WTC11 (cell line): ENCODE measurements at regions not wholly inside any gene's neighbourhood (a gene's known extent, or its start where the extent isn't known, plus 50 kb on each side); places are given as distances from the start of the nearest gene placed in this dataset.

ENCODE experiments used
- ATAC-seq: fragments of 200-7000 bp; cut with Tn5 transposase; 2 replicates; pipeline ENCODE4 v1.10.0; 2021; ENCODE audit warnings: mild to moderate bottlenecking, moderate library complexity
- CTCF ChIA-PET: fragments of 300-600 bp; sonication (Branson Sonifier 250); formaldehyde crosslinking; loops from one replicate; lab custom pipeline; 2021; ENCODE audit warnings: antibody characterized with exemption; lab: Charles Lee
- POLR2A ChIA-PET: fragments of 350-600 bp; sonication (Branson Sonifier 250); formaldehyde crosslinking; loops from one replicate; lab custom pipeline; 2021; ENCODE audit warnings: antibody characterized with exemption; lab: Charles Lee
- DNase-seq: peaks from one replicate; pipeline ENCODE4 v3.0.0; 2021; ENCODE audit warnings: low spot score
- H3K27ac Mint-ChIP-seq: 2 replicates; pipeline ENCODE4 v1.8.0; 2021; ENCODE audit warnings: mixed read lengths
- H3K27me3 Mint-ChIP-seq: 2 replicates; pipeline ENCODE4 v1.8.0; 2021; ENCODE audit warnings: low read depth, mild to moderate bottlenecking, moderate library complexity, mixed read lengths
- H3K36me3 Mint-ChIP-seq: 2 replicates; pipeline ENCODE4 v1.8.0; 2021; ENCODE audit warnings: mixed read lengths
- H3K4me1 Mint-ChIP-seq: 2 replicates; pipeline ENCODE4 v1.8.0; 2022; ENCODE audit warnings: mixed read lengths
- H3K4me3 Mint-ChIP-seq: 2 replicates; pipeline ENCODE4 v1.8.0; 2021; ENCODE audit warnings: mild to moderate bottlenecking, moderate library complexity, mixed read lengths
- H3K9me3 Mint-ChIP-seq: 2 replicates; pipeline ENCODE4 v1.8.0; 2021; ENCODE audit warnings: mixed read lengths
- ATF1 ChIP-seq: sonication (generic); formaldehyde crosslinking; IDR thresholded peaks from 2 replicates; pipeline ENCODE4 v1.8.1; 2023; ENCODE audit warnings: mild to moderate bottlenecking, moderate library complexity, missing genetic modification reagents
- ATF3 ChIP-seq: sonication (generic); formaldehyde crosslinking; conservative IDR thresholded peaks from 2 replicates; pipeline ENCODE4 v1.8.1; 2022; ENCODE audit warnings: mild to moderate bottlenecking, missing genetic modification reagents
- CDX4 ChIP-seq: fragments of 250-450 bp; sonication (Bioruptor Pico); IDR thresholded peaks from 2 replicates; pipeline ENCODE4 v1.9.0; 2021; ENCODE audit warnings: moderate library complexity, mild to moderate bottlenecking, inconsistent platforms, borderline replicate concordance
- CTCF ChIP-seq: fragments of 200-600 bp; IDR thresholded peaks from 2 replicates; pipeline ENCODE4 v1.8.0; 2022; ENCODE audit warnings: antibody characterized with exemption
- E2F4 ChIP-seq: sonication (generic); formaldehyde crosslinking; IDR thresholded peaks from 2 replicates; pipeline ENCODE4 v1.8.1; 2022; ENCODE audit warnings: low read depth, mild to moderate bottlenecking, moderate library complexity, missing genetic modification reagents, borderline replicate concordance
- ELF4 ChIP-seq: sonication (generic); formaldehyde crosslinking; IDR thresholded peaks from 2 replicates; pipeline ENCODE4 v1.8.1; 2022; ENCODE audit warnings: low read depth, mild to moderate bottlenecking, moderate library complexity, missing genetic modification reagents
- ERG ChIP-seq: fragments of 250-450 bp; sonication (Bioruptor Pico); IDR thresholded peaks from 2 replicates; pipeline ENCODE4 v1.8.0; 2021; ENCODE audit warnings: mild to moderate bottlenecking
- GTF2I ChIP-seq: fragments of 250-450 bp; sonication (Bioruptor Pico); conservative IDR thresholded peaks from 2 replicates; pipeline ENCODE4 v1.4.0; 2021; ENCODE audit warnings: mild to moderate bottlenecking
- HMGA2 ChIP-seq: fragments of 250-450 bp; sonication (Bioruptor Pico); IDR thresholded peaks from 2 replicates; pipeline ENCODE4 v1.4.0; 2021; ENCODE audit warnings: mild to moderate bottlenecking, moderate library complexity
- JAZF1 ChIP-seq: fragments of 250-450 bp; sonication (Bioruptor Pico); IDR thresholded peaks from 2 replicates; pipeline ENCODE4 v1.9.0; 2021; ENCODE audit warnings: moderate library complexity, mild to moderate bottlenecking, inconsistent platforms
- MXD4 ChIP-seq: fragments of 250-450 bp; sonication (Bioruptor Pico); IDR thresholded peaks from 2 replicates; pipeline ENCODE4 v1.8.0; 2021; ENCODE audit warnings: mild to moderate bottlenecking, moderate library complexity, borderline replicate concordance
- MYBL2 ChIP-seq: sonication (generic); formaldehyde crosslinking; IDR thresholded peaks from 2 replicates; pipeline ENCODE4 v1.8.1; 2023; ENCODE audit warnings: mild to moderate bottlenecking, moderate library complexity, missing genetic modification reagents
- NFYB ChIP-seq: sonication (generic); formaldehyde crosslinking; conservative IDR thresholded peaks from 2 replicates; pipeline ENCODE4 v1.8.0; 2022; ENCODE audit warnings: low read depth, missing genetic modification reagents
- NR2C2 ChIP-seq: sonication (generic); formaldehyde crosslinking; IDR thresholded peaks from 2 replicates; pipeline ENCODE4 v1.8.0; 2022; ENCODE audit warnings: mild to moderate bottlenecking, missing genetic modification reagents
- RELA ChIP-seq: sonication (generic); formaldehyde crosslinking; IDR thresholded peaks from 2 replicates; pipeline ENCODE4 v1.8.1; 2022; ENCODE audit warnings: missing genetic modification reagents, mild to moderate bottlenecking, borderline replicate concordance
- RORB ChIP-seq: fragments of 250-450 bp; sonication (Bioruptor Pico); IDR thresholded peaks from 2 replicates; pipeline ENCODE4 v1.9.0; 2021; ENCODE audit warnings: mild to moderate bottlenecking
- SOX15 ChIP-seq: fragments of 250-450 bp; sonication (Bioruptor Pico); IDR thresholded peaks from 2 replicates; pipeline ENCODE4 v1.9.0; 2021; ENCODE audit warnings: mild to moderate bottlenecking
- TEAD1 ChIP-seq: sonication (generic); formaldehyde crosslinking; IDR thresholded peaks from 2 replicates; pipeline ENCODE4 v1.8.0; 2022; ENCODE audit warnings: mild to moderate bottlenecking, missing genetic modification reagents
- TEAD4 ChIP-seq: sonication (generic); formaldehyde crosslinking; IDR thresholded peaks from 2 replicates; pipeline ENCODE4 v1.8.0; 2022; ENCODE audit warnings: mild to moderate bottlenecking, missing genetic modification reagents
- TP53 ChIP-seq: sonication (generic); formaldehyde crosslinking; IDR thresholded peaks from 2 replicates; pipeline ENCODE4 v1.8.1; 2023; ENCODE audit warnings: mild to moderate bottlenecking, missing genetic modification reagents
- ZBTB21 ChIP-seq: sonication (generic); formaldehyde crosslinking; IDR thresholded peaks from 2 replicates; pipeline ENCODE4 v1.8.1; 2023; ENCODE audit warnings: mild to moderate bottlenecking, missing genetic modification reagents, borderline replicate concordance
- ZBTB43 ChIP-seq: sonication (generic); formaldehyde crosslinking; IDR thresholded peaks from 2 replicates; pipeline ENCODE4 v1.8.1; 2023; ENCODE audit warnings: mild to moderate bottlenecking, missing genetic modification reagents
- ZNF263 ChIP-seq: sonication (generic); formaldehyde crosslinking; IDR thresholded peaks from 2 replicates; pipeline ENCODE4 v1.8.1; 2022; ENCODE audit warnings: low read depth, mild to moderate bottlenecking, moderate library complexity, missing genetic modification reagents
- ZNF281 ChIP-seq: sonication (generic); formaldehyde crosslinking; IDR thresholded peaks from 2 replicates; pipeline ENCODE4 v1.8.0; 2023; ENCODE audit warnings: mild to moderate bottlenecking, missing genetic modification reagents
- ZNF396 ChIP-seq: fragments of 250-450 bp; sonication (Bioruptor Pico); IDR thresholded peaks from 2 replicates; pipeline ENCODE4 v1.8.0; 2021; ENCODE audit warnings: mild to moderate bottlenecking, moderate library complexity, borderline replicate concordance

GRCh38 chr3:64406271-64406670 lies 181.0 kb upstream of the PRICKLE2 start:
- H3K36me3 Mint-ChIP-seq, result no peaks in the 10 kb centered on the region
- ChIA-PET POLR2A (no interaction called here), CTCF (interaction anchor here (1.7 kb wide), 1 partner anchor 57 kb away, joined by 4 read pairs; no protein-coding TSS in a partner anchor)
- H3K9me3 Mint-ChIP-seq, result no peaks in the 10 kb centered on the region
- no peak for ATAC-seq
- no peak overlapping the region for H3K4me3 Mint-ChIP-seq
- H3K4me1 Mint-ChIP-seq, result no peaks in the 10 kb centered on the region
- no peaks in the 10 kb centered on the region for H3K27me3 Mint-ChIP-seq
- DNase-seq, result no peak
- TF ChIP-seq TEAD1, result no peak
- TF ChIP-seq ZNF396 (CRISPR knock-in tag), result no peak
- no peak for TF ChIP-seq ATF3 (CRISPR knock-in tag)
- no peak for TF ChIP-seq TP53
- no peak for TF ChIP-seq ZNF281 (CRISPR knock-in tag)
- no peak for TF ChIP-seq RORB (CRISPR knock-in tag)
- TF ChIP-seq NR2C2 (CRISPR knock-in tag), result no peak
- TF ChIP-seq ATF1 (CRISPR knock-in tag), result no peak
- no peak for TF ChIP-seq NFYB (CRISPR knock-in tag)
- no peak for TF ChIP-seq RELA (CRISPR knock-in tag)
- no peak for TF ChIP-seq ELF4 (CRISPR knock-in tag)
- TF ChIP-seq ZBTB43, result no peak
- no peak for TF ChIP-seq CTCF
- H3K27ac Mint-ChIP-seq, result no peak overlapping the region

GRCh38 chr3:64405211-64405835 lies 180.1 kb upstream of the PRICKLE2 start:
- Mint-ChIP-seq H3K27me3 (no peaks in the 10 kb centered on the region), H3K27ac (no peak overlapping the region), H3K4me3 (no peak overlapping the region), H3K36me3 (no peaks in the 10 kb centered on the region), H3K4me1 (no peaks in the 10 kb centered on the region), H3K9me3 (no peaks in the 10 kb centered on the region)
- CTCF ChIA-PET, result interaction anchor here (1.7 kb wide), 1 partner anchor 58 kb away, joined by 4 read pairs; no protein-coding TSS in a partner anchor
- DNase-seq (no peak), ATAC-seq (no peak)
- POLR2A ChIA-PET, result no interaction called here
- no peak for TF ChIP-seq HMGA2 (CRISPR knock-in tag)
- no peak for TF ChIP-seq ZBTB43
- no peak for TF ChIP-seq ERG (CRISPR knock-in tag)
- TF ChIP-seq CDX4 (CRISPR knock-in tag), result no peak
- no peak for TF ChIP-seq ZNF263 (CRISPR knock-in tag)
- TF ChIP-seq ZBTB21 (CRISPR knock-in tag), result no peak
- no peak for TF ChIP-seq TEAD4 (CRISPR knock-in tag)
- TF ChIP-seq E2F4, result no peak
- no peak for TF ChIP-seq MXD4
- TF ChIP-seq ATF1 (CRISPR knock-in tag), result no peak
- no peak for TF ChIP-seq MYBL2 (CRISPR knock-in tag)
- no peak for TF ChIP-seq JAZF1 (CRISPR knock-in tag)
- no peak for TF ChIP-seq GTF2I (CRISPR knock-in tag)
- TF ChIP-seq SOX15 (CRISPR knock-in tag), result no peak
